DMS53 (cell line): ENCODE measurements at regions not wholly inside any gene's neighbourhood (a gene's known extent, or its start where the extent isn't known, plus 50 kb on each side); places are given as distances from the start of the nearest gene placed in this dataset.
"Not testable (repeated sequence)": the region's sequence is repeated elsewhere in the genome, so short reads cannot be mapped to it uniquely, and the experiment has no call there.

Experiments used
- DNase-seq: peaks from one replicate; lab custom pipeline; 2025; lab: John Stamatoyannopoulos, UW

DNA sequence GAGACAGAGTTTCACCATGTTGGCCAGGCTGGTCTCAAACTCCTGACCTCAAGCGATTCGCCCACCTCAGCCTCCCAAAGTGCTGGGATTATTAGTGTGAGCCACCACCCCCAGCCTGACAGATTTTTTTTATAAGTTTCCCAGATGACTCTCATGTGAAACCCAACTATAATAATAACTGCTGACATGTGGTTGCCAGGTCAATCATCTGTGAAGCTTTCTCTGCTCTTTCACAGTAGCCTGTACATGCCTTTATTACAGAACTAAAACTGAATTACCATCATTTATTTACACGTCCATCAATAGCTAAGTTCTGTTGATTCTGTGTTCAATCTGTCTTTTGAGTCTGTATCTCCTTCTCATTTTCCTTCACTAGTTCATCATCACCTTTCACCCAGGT lies 218.5 kb downstream of the RPS29 start:
- DNase-seq, result no peak

DNA sequence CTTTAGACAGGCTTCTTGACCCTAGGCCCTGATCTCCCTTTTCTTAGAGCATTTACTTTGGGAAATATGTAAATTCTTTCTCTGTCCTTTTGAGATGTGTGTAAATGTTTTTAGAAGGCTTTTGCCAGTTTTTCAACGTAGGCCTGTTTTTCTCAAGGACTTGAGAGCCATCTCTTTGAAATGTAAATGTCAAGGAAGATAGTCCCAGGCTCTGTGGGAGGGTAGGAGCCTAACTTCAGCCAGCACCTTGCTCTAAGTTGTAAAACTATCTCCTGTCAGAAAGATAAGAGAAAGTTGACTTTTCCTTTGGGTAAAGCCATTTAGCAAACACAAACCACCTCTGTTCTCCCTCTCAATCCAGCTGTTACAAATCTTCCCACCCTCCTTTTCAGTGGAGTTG lies 219.8 kb downstream of the RPS29 start:
- no peak for DNase-seq

DNA sequence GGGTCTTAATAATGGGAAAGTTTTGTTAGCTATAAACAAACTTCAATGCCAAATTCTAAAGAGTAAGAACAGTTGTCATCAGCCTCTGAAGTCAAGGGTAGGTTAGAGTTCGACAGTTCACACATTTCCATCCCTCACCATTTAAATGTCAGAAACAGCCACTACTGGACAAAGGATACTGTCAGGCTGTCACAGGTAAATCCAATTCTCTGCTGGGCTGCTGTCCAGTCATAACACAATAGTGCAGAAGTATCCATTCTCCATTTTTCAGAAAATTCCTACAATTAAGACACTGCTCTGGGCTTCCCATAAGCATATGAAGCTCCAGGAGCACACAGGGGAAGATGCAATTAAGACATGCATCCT lies 221.4 kb downstream of the RPS29 start:
- no peak for DNase-seq

DNA sequence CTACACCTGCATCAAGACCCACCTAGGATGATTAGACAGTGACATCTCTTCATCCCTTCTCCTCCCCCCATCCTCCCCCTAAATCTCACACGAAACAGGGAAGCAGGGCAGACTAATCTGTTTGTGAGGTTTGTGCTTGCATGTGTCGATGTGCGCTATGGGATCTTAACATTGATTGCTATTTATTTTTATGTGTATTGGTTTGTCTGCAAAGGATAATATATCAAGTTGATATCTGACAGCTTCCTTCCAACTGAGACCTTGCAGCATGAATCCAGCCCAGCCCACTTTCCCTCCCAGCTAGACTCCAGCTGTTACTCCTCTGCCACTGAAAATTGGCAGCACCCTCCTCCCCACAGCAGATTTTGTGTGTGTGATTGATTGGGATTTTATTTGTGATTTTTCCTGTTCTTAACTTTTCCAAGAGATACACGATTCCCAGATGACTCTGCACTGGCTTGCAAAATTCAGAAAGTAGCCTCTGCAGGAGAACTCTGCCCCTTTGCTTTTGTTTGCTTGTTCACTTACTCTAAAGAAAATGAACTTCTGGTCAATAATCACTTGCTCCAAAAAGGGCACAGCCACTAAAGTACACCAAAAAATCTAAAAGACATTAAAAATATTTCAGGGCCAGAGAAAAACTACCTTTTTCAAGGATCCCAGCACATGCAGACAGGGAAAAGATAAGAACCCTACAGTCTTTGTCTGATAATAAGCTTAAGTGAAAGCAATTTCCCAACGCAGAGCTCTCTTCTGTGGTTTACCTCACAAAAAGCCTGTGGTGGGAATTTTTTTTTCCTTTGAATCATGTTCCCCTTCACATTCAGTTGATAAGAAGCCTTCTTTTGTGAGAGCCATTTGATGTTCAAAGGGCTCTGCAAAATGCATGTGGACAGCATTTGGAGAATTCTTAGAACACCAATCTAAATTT lies 222.1 kb downstream of the RPS29 start:
- DNase-seq, result no peak

DNA sequence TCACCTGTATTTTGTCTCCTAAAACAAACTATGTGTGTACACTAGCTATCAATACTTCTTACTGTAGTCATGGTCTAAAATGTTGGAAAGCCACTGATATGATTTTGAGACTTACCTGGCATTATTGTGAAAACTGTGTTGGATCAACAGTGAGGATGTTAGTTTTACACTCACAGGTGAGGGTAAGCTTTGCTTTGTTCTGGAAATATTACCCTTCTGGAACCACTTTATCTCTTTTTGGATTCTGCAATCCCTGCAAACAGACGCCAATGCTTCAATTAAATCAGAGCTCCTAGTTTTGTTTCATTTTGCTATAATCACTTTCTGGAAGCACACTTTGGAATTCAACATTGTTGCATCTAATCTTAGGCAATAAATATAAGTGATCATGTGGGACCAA lies 223.3 kb downstream of the RPS29 start:
- DNase-seq, result no peak

DNA sequence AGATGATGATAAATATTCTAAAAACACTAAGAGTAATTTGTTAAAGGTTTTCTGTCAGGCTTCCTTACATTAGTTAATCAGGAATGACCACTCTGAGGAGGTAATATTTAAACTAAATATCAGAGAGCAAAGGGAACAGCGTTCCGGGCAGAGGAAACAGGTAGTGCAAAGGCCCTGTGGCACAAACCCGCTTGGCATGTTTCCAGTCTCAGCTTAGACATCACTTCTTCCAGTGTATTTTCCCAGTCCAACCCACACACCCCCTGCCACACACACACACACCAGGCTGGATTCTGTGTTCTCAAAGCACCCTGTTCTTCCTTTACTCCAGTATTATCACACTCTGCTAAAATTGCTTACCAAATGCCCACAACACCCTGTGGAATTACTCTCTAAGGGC lies 247.1 kb downstream of the RPS29 start:
- no peak for DNase-seq

DNA sequence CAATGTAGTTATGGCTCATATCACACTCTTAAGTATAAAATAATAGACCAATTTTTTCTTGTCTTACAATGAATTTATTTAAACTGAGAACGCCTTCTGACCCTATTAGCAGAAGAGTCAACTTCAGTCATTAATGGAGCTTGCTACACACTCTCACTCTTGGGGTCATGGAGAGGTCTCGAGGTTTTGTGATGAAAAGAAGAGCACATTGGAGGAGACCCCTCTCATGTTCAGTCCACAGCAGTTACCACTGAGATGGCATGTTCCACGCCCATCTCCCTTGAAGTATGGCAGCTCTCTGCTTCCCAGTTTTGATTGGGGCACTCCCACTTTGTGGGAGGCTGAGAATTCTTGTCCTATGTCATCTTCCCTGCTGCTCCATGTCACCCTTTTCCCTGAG lies 266.4 kb downstream of the RPS29 start:
- DNase-seq, result no peak

DNA sequence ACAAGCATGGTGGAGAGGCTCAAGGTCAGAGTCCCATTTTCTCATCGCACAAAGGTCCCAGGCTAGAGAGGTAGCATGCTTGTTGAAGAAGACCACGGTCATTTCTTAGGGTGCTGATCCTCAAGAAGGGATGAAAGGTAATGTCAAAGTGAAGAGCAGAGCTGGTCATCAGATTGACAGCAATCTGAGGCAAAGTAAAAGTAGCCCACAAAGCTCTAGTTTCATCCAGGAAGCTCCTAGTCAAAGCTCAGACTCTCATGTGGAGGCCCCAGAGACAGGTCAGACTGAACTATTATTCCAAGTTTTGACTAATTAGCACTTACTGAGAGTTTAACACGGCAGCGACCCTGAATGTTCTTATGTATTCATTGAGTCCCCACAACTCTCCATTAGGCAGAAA lies 270.6 kb downstream of the RPS29 start:
- DNase-seq, result no peak

DNA sequence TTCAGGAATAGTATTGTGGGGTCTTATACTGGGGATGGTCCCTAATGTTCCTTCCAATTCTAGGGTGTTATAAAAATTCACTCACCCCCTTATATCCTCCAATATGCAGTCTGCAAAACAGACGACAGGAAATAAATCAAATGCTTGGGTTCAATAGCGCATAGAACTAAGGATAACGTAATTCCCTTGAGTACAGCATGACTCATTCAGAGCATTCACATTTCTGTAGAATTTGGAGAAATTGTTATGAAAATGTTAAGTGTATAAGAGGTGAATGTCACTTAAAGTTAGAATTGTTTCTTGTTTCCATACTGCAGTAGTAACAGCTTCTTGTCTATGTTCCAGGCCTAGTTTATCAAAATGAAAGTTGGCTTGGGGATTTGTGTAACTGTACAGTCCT lies 271.4 kb downstream of the RPS29 start:
- no peak for DNase-seq

DNA sequence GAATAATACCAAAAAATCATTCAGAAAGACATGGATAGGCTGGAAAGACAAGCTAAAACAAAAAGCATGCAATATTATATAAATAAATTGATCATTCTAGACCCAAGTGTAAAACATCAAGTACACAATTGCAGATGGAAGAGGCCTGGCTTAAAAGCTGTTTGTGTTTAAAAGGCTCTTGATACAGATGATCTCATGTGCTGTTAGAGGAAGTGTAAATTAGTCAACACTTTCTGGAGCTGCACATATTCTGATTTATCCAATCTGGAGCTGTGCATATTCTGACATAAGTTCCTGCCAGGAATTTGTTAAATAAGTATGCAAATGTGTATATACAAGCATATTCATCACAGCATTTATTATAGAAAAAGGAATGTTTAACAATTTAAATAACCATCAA lies 273.1 kb downstream of the RPS29 start:
- peak; percentile 30 for DNase-seq

DNA sequence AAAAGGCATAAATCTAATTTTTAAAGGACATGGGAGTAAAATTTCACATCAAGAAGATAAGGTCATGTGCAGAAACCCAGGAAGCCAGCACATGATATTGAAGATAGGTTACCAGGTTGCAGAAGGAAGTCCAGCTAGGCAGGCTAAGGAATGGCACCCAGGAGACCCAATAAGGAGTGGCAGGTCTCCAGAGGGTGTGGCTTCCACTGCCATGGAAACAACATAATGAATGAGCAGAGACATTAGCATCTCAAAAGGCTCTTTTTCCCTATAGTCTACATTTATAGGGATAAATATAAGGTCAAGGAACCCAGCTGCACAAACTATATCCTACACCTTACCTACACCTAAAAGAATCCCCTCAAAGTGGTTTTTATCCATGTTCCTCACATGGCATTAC lies 275.9 kb downstream of the RPS29 start:
- no peak for DNase-seq

DNA sequence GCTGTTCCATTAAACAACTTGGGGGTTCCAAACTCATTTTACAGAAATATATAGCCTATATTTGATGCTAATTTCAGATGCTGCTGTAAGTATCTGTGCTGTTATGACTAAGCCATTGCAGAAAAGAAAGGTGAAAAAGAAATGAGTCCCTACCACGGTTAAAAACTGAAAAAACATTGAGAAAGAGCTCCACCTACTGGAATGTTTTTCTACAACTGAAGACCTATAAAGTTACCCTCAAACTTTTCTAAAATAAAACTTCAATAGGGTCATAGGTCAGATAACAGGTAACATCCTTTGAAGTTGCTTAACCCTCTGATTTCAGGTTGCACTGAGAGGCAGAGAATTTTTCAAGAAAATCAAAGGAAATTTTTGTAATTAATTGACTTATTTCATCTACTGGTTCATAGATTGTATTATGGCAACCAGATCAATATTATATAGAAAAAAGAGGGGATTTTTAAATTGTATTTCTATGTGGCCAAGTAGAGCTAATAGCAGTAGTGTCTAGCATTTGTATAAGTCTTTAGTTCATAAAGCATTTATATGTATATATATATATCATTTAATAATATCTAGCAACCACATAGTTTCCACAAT lies 279.9 kb downstream of the RPS29 start:
- DNase-seq, result peak; percentile 64

DNA sequence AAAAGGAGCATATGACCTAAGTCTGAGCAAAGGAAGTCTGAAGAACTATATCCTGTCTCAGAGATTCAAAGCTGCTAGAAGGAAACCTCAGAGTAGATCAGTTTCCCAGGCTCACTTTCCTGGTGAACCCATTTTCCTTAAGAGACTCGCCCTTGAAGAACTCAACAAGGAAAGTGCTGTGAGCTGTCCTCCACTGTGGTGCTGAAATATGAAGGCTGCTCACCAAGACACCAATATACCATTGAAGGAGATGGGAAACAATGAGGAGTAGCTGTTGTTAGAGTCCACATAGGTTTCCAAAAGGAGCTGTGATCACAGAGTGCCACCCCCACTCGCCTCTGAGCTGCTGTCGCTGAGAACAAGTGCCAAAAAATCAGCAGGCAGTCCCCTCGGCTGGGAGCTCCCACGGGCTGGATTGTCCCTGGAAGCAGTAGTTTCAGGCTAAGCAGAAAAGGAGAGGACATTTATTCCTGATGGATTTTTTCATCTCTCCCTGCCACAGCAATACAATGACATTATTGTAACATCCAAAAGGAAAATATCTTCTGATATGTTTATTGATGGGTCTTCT lies 282.1 kb downstream of the RPS29 start:
- peak; percentile 9 for DNase-seq

DNA sequence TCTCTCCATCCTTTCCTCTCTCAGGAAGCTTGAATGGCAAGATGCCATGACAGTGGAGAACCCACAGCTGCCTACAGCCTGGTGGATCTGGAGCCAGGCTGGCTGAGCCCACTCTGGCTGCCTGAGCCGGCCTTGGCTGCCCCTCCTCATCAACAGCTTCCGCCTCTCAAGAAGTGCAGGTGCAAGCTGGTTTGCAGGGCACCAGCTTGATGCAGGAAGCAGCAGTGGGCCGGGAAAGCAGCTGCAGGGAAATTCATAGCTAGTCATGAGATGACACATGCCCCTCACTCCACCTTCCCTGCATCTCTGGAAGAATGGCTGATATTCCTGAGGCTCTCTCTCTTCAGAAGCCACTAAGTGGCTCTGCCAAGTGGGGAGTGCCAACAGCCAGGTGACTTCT lies 289.1 kb downstream of the RPS29 start:
- DNase-seq, result peak; percentile 83

DNA sequence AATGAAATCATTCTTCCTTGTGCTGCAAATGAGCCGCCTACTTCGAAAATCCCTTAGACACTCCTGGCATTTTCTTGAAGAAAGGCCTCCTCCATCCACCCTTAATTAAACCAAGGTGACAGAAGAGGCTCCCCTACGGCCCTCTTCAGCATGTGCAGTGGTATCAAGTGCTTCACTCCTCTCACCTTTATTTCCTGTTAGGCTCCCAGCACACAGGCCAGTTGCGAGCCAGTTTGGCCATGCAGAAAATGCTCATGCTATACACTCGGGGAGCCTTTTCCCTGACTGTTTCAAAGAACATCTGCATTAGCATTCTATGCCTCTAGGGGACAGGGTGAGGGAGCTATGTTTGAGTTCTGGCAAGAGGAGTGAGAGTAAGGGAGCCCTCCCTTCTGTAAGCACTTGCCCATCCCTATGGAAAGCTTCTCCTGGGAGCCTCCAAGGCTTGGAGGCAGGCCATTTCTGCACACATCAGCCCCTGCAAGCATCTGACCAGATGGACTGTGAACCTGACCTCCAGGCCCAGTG lies 291.5 kb downstream of the RPS29 start:
- DNase-seq, result peak; percentile 21

DNA sequence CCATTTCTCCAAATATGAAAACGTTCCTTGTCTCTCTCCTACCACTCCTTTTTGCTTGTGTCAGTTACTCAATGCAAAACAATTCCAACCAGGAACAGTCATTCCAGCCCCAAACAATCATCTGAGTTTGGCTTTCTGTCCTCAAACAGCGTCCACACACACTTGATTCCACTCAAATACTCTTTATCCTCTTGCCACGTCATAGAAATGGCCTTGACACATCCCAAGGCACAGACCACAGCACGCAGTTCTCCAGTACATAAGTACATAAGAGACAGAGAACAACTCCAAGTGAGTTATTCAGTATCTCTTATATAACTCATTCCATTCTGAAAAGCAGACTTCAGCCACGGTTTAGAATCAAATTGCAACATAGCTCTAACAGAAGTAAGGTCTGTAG lies 299.2 kb downstream of the RPS29 start:
- peak; percentile 23 for DNase-seq

DNA sequence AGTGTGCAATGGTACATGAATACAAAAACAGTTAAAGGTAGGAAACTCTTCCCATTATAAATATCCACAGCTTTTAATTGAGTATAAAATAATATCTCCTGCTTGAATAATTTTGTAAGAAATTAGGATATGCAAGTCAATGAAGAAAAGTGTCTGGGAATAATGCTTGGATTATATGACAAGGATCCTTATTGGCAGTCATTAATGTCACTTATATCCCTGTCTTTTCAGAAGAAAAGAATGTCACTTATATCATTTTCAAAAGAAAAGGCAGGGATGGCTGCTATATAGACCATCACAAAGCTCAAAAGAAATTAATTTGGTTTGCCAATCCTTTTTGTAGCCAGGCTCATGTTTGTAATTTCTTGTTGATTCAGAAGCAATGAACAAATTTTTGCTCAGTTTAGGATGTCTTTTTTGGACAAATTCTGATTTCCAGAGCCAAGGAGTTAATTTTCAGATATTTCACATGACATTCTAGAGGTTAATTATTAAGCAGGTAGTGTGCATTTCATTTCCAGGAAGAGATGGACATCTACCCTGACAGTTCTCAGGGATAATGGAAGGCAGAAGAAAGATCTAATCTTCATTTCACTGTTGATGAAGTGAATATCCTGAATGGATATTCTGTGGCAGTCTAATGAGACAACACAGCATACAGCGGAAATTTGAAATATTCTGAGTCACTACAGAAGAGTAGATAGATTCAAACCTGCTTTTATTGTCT lies 299.8 kb downstream of the RPS29 start:
- DNase-seq, result peak; percentile 2

DNA sequence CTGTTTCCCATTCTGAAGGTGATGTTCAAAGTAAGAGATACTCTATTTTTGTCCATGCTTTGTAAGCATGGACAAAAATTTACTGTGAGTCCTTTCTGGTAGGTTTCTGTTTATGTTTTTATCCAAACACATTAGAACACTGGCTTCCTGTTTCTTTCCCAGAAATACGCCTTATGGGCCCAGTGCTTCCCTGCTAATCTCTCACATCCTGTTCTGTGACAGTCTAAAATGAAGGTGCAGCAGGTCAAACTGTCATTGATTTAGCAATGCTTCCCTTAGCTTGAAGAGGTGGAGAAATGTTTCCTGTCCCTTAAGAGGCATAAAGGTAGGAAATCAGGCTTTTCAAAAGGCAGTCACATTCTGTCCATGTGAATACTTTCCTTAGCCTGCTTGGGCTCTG lies 305.6 kb downstream of the RPS29 start:
- peak; percentile 68 for DNase-seq

DNA sequence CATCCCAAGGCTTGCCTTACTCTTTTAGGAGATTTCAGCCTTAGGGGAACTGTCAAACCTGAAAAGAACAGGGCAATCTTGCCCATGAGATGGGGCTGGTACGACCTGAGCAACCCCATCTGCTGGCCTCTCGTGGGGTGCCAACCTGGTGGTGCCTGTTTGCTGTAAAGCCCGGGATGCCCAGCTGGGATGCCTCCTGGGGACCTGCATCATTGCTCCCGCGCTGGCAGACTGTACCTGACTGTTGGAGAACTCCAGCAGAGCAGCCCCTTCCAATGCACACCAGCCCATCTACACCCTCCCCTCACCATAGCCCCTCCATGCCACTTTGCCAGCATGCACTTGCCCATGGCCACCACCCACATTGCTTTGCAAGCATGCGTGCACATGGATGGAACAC lies 335.7 kb downstream of the RPS29 start:
- DNase-seq, result no peak

DNA sequence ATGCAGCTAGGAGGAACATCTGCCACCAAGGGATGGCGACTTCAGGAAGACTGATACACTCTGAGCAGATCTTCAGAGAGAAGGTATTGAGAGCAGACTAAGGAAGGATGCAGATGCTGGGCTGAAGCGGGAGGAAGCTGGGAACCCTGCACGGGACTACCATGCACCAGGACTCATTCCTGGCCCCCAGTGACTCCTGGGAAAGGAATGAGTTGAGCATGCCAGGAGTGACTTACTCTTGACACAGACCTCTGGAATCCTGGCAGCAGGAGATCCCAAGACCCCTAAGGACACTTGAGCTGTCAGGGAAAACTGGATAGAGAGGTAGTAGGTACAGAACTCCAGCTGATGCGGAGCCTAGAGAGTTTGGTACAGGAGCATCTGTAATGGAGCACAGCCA lies 336.1 kb downstream of the RPS29 start:
- no peak for DNase-seq

DNA sequence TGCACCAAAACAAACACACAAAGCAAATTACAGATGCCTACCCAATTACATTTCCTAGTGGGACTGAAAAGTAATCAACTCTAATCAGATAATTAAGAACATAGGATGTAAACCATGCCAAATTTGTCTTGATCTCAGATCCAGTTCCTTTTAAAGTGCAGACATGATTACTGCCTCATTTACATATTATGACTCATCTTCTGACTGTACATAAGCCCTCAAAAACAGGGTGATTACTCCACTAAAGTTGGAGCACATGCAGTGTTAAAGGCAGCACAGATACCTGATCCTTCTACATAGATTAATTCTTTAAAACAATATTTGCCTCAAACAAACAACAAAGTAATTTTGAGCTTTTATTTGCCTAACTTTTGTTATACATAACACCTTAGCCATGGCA lies 337.2 kb downstream of the RPS29 start:
- DNase-seq, result peak; percentile 66

DNA sequence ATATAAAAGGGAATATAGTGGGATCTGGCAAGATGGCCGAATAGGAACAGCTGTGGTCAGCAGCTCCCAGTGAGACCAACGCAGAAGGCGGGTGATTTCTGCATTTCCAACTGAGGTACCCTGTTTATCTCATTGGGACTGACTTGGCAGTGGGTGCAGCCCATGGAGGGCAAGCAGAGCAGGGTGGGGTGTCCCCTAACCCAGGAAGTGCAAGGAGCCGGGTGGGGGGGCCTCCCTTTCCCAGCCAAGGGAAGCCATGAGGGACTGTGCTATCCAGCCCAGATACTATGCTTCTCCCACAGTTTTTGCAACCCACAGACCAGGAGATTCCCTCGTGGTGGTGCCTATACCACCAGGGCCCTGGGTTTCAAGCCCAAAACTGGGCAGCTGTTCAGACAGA lies 342.4 kb downstream of the RPS29 start:
- not testable (repeated sequence) for DNase-seq
